ENCODE measurements at regions not wholly inside any gene's neighbourhood (a gene's known extent, or its start where the extent isn't known, plus 50 kb on each side); places are given as distances from the start of the nearest gene placed in this dataset.

GRCh38 chr9:16043756-16044578, 491.1 kb downstream of the CCDC171 start:
- no peaks in the 10 kb centered on the region for H3K9me3 ChIP-seq (ENCODE audit: control insufficient read depth, insufficient read depth, low read length)
- no peaks in the 10 kb centered on the region for H3K79me2 ChIP-seq (ENCODE audit: control insufficient read depth, low read length)
- H3K27me3 ChIP-seq (ENCODE audit: control insufficient read depth, low read length), result no peaks in the 10 kb centered on the region
- no peak overlapping the region for H3K4me3 ChIP-seq (ENCODE audit: low read length)
- H3K9me2 ChIP-seq (replicated peaks; ENCODE audit: control insufficient read depth, low read length), result no peaks in the 10 kb centered on the region
- TF ChIP-seq, protein P1, sequence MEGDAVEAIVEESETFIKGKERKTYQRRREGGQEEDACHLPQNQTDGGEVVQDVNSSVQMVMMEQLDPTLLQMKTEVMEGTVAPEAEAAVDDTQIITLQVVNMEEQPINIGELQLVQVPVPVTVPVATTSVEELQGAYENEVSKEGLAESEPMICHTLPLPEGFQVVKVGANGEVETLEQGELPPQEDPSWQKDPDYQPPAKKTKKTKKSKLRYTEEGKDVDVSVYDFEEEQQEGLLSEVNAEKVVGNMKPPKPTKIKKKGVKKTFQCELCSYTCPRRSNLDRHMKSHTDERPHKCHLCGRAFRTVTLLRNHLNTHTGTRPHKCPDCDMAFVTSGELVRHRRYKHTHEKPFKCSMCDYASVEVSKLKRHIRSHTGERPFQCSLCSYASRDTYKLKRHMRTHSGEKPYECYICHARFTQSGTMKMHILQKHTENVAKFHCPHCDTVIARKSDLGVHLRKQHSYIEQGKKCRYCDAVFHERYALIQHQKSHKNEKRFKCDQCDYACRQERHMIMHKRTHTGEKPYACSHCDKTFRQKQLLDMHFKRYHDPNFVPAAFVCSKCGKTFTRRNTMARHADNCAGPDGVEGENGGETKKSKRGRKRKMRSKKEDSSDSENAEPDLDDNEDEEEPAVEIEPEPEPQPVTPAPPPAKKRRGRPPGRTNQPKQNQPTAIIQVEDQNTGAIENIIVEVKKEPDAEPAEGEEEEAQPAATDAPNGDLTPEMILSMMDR (IDR thresholded peaks at IDR 0.05; ENCODE audit: low read depth, low read length, poor library complexity, severe bottlenecking), result no peak
- no peak for TF ChIP-seq EZH2phosphoT487 (IDR thresholded peaks at IDR 0.05; ENCODE audit: borderline replicate concordance, low read length)
- H3K36me3 ChIP-seq (ENCODE audit: control insufficient read depth, low read length), result no peaks in the 10 kb centered on the region
- H3K4me1 ChIP-seq (ENCODE audit: control insufficient read depth, low read length), result no peaks in the 10 kb centered on the region
- no peak overlapping the region for H3K27ac ChIP-seq (ENCODE audit: low read depth, low read length)
- H4K20me1 ChIP-seq (ENCODE audit: control insufficient read depth, insufficient read depth, low read depth, low read length), result no peaks in the 10 kb centered on the region
- H3F3A ChIP-seq (ENCODE audit: control insufficient read depth, insufficient read depth), result no peaks in the 10 kb centered on the region
- no peak overlapping the region for H3K4me2 ChIP-seq (ENCODE audit: low read length)

- no peak overlapping the region for H3K4me2 ChIP-seq (ENCODE audit: low read length)
- H3K9me3 ChIP-seq (ENCODE audit: control insufficient read depth, insufficient read depth, low read length), result no peaks in the 10 kb centered on the region
- H3K4me3 ChIP-seq (ENCODE audit: low read length), result no peak overlapping the region
- no peaks in the 10 kb centered on the region for H3K27me3 ChIP-seq (ENCODE audit: control insufficient read depth, low read length)
- H3K27ac ChIP-seq (ENCODE audit: low read depth, low read length), result no peak overlapping the region
- H3F3A ChIP-seq (ENCODE audit: control insufficient read depth, insufficient read depth), result no peaks in the 10 kb centered on the region
- no peaks in the 10 kb centered on the region for H3K4me1 ChIP-seq (ENCODE audit: control insufficient read depth, low read length)
- no peaks in the 10 kb centered on the region for H3K79me2 ChIP-seq (ENCODE audit: control insufficient read depth, low read length)
- H3K9me2 ChIP-seq (replicated peaks; ENCODE audit: control insufficient read depth, low read length), result no peaks in the 10 kb centered on the region
- H3K36me3 ChIP-seq (ENCODE audit: control insufficient read depth, low read length), result no peaks in the 10 kb centered on the region
- TF ChIP-seq EZH2phosphoT487 (IDR thresholded peaks at IDR 0.05; ENCODE audit: borderline replicate concordance, low read length), result no peak
- TF ChIP-seq, protein P1 (IDR thresholded peaks at IDR 0.05; ENCODE audit: low read depth, low read length, poor library complexity, severe bottlenecking), result no peak
- H4K20me1 ChIP-seq (ENCODE audit: control insufficient read depth, insufficient read depth, low read depth, low read length), result no peaks in the 10 kb centered on the region
Measured at GRCh38 chr9:16044579-16044881, 491.7 kb downstream of the CCDC171 start.

GRCh38 chr9:16045651-16046280, 492.9 kb downstream of the CCDC171 start:
- no peaks in the 10 kb centered on the region for H3K4me1 ChIP-seq (ENCODE audit: control insufficient read depth, low read length)
- no peak overlapping the region for H3K4me3 ChIP-seq (ENCODE audit: low read length)
- TF ChIP-seq, protein P1 (IDR thresholded peaks at IDR 0.05; ENCODE audit: low read depth, low read length, poor library complexity, severe bottlenecking), result no peak
- no peak for TF ChIP-seq EZH2phosphoT487 (IDR thresholded peaks at IDR 0.05; ENCODE audit: borderline replicate concordance, low read length)
- H3K27ac ChIP-seq (ENCODE audit: low read depth, low read length), result no peak overlapping the region
- H4K20me1 ChIP-seq (ENCODE audit: control insufficient read depth, insufficient read depth, low read depth, low read length), result no peaks in the 10 kb centered on the region
- H3K27me3 ChIP-seq (ENCODE audit: control insufficient read depth, low read length), result no peaks in the 10 kb centered on the region
- H3K9me2 ChIP-seq (replicated peaks; ENCODE audit: control insufficient read depth, low read length), result no peaks in the 10 kb centered on the region
- H3K4me2 ChIP-seq (ENCODE audit: low read length), result no peak overlapping the region
- H3K36me3 ChIP-seq (ENCODE audit: control insufficient read depth, low read length), result no peaks in the 10 kb centered on the region
- H3F3A ChIP-seq (ENCODE audit: control insufficient read depth, insufficient read depth), result no peaks in the 10 kb centered on the region
- no peaks in the 10 kb centered on the region for H3K79me2 ChIP-seq (ENCODE audit: control insufficient read depth, low read length)
- no peaks in the 10 kb centered on the region for H3K9me3 ChIP-seq (ENCODE audit: control insufficient read depth, insufficient read depth, low read length)
